ENCODE measurements at regions not wholly inside any gene's neighbourhood (a gene's known extent, or its start where the extent isn't known, plus 50 kb on each side); places are given as distances from the start of the nearest gene placed in this dataset.

DNA sequence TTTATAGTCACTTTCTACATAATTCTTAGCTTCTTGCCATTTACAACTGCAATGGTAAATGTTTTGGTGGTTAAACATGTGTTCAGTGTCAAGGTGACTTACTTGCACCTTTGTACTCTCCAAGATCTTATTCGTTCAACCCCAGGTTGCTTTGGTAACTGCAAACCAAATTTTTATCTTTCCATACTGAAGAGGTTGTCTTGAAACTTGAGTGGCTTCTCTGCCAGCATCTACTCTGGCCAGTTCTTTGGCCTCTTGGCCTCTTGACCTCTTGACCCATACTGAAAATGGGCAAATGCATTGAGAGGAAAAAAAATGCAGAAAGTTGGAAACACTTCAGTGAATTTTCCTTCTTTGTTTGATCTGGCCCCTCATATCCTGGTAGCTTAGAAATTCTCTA lies 88.0 kb upstream of the LRRC7 start:
- no peak for DNase-seq

DNA sequence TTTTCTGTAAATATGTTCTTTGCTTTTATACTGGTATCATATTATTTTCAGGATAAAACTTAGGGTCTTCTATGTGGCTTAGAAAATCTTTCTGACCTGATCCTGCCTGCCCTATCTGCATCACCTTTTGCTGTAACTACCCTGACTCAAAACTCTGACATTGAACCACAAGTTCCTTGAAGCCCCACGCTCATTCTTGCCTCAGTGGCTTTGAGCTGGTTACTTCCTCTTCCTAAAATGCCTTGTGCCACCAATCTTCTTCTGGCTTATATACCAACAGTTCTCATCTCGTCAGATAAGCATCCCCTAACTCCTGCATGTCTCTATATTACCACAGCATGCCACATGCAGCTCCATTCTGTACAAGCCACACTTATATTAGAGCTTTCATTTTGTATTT lies 84.5 kb upstream of the LRRC7 start:
- DNase-seq: no peak

DNA sequence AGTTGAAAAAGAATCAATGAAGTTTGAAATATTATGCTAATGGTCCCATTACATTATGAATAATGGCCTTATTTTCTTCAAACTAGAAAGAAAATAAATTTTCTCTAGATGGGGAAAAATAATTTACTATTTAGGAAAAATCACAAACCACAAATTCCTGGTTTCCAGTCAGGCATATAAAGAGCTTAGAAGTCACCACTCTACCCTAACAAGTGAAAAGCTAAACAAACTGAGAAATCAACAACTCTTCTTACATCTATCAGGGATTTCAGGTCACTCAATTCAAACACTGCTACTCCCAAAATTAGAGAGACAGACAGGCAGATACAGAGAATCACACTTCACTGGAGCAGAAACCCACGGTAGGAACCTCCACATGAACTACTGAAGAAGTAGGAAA lies 82.1 kb upstream of the LRRC7 start:
- DNase-seq: no peak

DNA sequence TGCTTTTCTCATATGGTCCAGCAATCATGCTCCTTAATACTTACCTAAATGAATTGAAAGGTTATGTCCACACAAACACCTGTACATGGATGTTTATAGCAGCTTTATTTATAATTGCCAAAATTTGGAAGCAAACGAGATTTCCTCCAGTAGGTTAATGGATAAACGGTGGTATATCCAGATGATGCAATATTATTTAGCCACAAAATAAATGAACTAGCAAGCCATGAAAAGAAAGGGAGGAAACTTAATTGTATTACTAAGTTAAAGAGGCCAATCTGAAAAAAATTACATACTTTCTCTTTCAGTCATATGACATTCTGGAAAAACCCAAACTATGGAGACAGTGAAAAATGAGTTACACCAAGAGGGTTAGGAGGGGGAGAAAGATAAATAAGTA lies 76.3 kb upstream of the LRRC7 start:
- no peak for DNase-seq

DNA sequence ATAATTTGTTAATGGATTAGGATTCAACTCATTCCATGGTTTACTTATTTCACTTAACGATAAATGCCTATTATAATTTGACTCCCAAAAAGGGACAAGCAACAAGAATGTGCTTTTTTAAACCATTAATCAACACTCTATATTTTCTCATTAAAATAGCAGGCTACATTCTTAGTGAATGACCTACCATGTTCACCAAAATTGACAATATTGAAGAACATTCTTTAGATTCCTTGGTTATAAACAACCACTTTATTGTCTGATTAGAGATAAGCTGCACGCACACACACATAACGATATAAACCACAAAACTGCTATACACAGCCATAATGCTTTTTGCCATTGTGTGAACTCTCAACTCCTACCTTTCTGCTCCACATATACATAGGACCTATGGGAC lies 75.4 kb upstream of the LRRC7 start:
- no peak for DNase-seq

DNA sequence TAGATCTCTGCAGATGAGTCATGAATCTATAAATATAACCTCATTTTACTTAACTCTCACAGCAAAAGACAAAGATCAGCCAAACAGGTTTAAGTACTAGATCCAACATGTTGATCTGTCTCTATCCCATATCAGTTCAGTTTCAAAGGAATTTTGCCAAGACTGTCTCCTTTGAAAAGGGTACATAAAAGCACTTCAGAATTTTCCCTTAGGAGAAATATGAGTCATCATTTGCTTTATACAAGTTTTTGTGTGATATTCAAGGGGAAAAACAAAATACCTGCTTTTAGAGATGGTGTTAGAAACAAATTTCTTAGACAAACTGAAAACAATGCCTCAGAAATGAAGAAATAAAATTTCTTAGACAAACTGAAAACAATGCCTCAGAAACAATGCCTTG lies 73.5 kb upstream of the LRRC7 start:
- peak; percentile 16 for DNase-seq

DNA sequence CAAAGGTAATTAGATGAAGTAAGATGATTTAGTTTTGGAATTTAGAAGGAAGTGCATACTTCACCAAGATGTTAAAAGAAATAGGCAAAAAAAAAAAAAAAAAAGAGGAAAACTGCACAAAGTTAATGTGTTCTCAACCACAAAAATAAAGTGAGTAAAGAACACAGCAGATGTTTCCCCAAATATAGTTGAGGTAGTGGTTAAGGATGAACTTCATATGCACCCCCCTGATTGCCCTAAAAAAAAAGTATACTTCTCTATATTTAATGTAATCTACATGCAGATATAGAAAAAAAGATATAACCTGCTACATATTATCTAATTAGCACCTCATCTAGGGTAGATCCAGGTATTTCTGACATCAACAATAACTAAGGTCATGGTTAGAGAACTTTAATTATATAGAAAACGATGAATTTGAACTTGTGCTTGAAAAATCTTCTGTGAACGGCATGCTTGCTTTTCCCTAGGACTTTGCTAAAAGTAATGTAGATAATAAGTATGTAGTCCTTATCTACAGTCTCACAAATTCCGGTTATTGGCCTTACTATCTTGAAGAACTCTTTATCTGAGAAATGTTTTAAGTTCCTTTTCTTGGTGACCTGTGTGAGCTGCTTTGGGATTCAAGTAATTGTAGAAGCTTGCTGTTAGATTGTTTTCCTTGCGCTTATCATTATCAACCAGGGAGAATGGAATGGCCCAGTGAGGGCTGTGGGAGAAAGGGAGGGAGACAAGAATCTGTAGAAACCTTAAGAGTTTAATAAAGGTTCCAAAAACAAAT lies 70.1 kb upstream of the LRRC7 start:
- DNase-seq: no peak

DNA sequence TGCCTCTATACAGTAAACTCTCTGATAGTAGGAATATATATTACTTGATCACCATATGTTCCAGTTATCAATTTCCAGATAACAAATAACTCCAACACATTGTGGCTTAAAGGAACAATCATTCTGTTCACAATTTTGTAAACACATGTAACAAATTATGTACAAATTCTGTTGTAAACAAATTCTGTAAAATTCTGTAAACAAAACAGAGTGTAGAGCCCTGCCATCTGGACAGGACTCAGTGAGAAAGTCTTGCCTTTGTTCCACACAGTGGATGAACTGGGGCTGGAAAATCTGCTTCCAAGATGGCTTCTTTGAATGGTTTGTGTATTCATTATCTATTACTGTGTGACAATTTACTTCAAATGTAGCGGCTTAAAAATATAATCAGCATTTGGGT lies 69.0 kb upstream of the LRRC7 start:
- DNase-seq: no peak

DNA sequence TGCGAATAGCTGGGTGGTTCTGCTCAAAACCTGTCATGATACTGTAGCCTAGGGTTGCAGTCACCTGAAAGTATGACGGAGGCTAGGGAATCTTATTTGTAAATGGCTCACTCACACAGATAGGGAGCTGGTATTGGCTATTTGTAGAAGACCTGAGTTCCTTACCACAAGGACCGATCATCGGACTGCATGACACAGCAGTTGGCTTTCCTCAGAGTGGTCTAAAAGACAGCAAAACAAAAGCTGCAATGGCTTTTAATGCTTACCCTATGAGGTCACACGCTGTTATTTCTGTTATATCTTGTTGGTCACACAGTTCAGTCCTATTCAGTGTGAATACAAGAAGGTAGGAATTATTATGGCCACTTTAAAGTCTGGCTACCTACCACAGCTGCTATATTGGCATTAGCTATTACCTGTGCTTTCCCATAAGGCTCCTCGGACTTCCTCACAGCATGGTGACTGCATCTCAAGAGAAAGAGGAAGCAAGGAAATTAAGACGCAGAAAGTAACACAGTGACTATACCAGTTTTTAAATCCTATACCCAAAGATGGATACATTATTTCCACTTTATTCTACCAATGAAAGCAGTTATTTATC lies 68.4 kb upstream of the LRRC7 start:
- DNase-seq: no peak

DNA sequence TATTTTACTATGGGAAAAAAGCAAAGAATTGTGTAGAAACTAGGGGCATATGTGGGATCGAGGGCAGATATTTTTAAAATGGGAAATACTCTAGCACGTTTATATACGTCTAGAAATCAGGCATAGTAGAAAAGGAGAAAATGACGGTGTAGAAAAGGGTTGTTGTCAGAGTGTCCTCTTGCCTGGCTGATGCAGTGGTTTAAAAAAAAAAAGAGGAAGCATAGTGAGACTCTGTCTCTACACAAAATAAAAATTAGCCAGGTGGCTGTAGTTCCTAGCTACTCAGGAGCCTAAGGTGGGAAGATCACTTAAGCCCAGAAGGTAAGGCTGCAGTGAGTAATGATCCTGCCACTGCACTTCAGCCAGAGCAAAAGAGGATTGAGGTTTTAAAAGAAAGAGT lies 64.7 kb upstream of the LRRC7 start:
- DNase-seq: peak; percentile 0

DNA sequence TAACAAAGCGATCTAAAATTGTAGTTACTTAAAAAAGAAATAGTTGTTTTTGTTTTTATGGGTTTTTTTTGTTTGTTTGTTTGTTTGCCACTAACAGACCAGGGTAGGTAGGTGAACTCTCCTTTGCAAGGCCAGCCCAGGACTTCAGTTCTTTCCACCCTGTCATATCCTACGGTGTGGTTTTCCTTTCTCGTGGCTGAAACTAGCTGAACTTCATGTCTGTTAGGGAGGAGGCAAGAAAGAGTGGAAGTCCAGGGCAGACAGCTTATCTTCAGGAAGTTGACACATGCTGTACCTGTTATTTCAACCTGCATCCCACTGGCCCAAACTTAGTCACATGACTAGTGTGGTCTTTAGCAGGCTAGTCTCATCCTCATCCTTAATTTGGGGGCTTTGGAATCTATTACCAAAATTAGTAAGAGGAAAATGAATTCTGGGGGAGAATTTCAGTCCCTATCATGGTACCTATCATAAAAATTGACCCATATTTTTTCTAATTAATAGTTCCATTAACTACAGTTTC lies 62.9 kb upstream of the LRRC7 start:
- no peak for DNase-seq

DNA sequence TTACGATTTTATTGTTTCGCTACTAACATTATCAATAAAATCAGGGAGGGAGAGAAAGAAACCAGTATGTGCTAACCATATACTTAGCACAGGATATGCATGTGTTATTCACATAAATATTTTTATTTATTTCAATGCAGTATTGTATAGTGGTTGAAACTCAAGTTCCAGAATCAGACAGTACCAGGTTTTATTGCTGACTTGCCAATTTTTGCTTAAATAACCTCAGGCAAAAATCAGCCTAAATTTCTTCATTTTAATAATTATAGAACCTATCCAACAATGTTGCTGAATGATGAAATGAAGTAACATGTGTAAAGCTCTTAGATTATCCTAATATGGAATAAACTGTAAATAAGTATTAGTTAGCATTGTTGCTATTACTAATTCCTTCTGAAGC lies 61.4 kb upstream of the LRRC7 start:
- no peak for DNase-seq

DNA sequence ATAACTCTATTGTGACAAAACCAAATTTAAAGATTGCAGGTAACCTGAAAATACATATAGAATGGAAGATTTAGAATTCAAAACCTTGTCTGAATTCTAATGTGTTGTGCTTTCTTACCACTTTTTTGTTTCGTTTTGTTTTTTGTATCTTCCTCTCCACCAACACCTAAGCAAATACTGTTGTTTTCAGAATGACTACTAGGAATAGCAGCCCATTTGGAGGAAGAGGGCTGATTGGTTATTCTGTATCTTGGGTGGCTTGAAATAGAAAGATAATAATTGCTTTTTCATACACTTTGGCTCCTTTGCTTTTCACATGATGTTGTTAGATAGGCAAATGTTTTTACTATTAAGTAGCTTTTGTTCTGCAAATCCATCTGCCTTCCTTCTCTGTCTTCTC lies 61.0 kb upstream of the LRRC7 start:
- DNase-seq: no peak

DNA sequence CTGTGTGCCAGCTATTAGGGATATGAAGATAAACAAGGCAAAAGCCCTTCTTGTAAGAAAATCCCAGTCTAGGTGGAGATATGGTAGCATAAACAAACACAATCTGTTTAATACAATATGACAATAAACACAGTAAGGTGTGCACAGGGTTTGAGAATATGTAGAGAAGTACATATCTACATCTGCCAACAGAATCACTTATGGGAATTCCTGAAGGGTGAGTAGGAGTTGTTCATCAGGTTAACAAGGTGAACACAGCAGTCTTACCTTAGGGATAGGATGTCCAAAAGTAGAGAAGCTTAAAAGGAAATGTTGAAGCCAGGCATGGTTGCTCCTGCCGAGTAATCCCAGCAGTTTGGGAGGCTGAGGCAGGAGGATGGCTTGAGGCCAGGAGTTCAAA lies 57.7 kb upstream of the LRRC7 start:
- DNase-seq: no peak

DNA sequence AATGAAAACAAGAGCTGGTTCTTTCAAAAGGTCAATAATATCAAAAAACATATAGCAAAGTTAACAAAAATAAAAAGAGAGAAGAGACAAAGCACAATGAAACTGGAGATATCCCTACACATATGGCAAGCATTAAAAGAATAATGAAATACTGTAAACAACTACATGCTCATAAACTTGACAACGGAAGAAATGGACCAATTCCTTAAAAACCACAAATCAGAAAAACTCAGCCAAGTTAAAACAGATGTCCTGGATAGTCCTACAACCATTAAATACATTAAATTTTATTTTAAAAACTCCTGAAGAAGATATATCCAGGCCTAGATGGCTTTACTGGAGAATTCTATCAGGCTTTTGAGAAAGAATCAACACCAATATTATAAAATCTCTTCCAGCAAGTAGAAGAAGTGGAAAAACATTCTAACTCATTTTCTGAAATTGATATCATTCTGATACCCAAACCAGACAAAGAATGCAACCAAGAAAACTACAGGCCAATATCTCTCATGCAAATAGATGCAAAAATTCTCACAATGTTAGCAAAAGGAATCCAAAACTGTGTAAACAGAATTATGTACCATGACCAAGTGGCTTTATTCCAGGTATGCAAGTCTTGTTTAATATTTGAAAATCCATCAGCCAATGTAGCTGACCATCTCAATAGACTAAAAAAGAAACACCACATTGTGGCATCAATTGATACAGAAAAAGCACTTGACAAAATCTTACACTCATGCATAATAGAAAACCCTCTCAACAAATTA lies 56.1 kb upstream of the LRRC7 start:
- DNase-seq: no peak

DNA sequence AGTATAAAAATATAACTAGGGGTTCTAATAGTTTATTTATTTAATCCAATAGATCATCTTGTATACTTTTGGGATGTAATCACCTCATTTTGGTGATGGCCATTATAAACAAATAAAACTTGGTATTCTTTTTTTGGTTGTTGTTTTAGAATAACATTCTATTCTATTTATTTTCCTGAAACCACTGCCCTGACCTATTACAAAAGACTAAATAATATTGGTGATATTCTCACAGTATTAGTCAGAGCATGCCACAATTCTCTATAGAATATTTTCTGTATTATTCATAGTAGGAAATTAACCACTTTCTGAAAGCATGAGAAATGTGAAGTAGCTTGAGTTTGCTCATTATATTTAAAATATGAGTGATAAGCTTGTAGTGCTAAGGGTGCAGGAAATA lies 54.1 kb upstream of the LRRC7 start:
- DNase-seq: no peak

Measured in NCI-H69 (cell line).